HG02642 (cell line): ENCODE measurements at regions not wholly inside any gene's neighbourhood (a gene's known extent, or its start where the extent isn't known, plus 50 kb on each side); places are given as distances from the start of the nearest gene placed in this dataset.
"Not testable (repeated sequence)": the region's sequence is repeated elsewhere in the genome, so short reads cannot be mapped to it uniquely, and the experiment has no call there.

Experiments
- ATAC-seq: cut with Tn5 transposase; IDR thresholded peaks from one replicate; pipeline ENCODE4 v1.9.1; 2021; ENCODE audit warnings: mild to moderate bottlenecking; ENCODE audit not compliant: unreplicated experiment, poor library complexity

DNA sequence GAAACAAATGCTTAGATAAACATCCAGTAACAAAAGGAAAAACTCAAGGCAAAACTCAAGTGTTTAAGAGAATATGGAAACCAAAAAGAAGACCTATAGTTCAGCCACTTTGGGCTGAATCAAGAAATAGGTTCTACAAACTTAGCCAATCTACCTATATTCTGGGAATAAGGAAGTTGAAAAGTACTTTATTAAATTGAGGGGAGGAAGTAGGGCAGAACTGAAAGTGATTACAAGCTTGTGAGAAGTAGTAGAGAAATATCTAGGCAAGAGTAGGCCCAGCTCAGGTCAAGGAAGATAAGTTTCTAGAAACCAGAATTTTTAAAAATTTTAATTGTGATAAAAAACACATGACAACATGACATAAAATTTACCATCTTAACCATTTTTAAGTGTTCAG is 384.8 kb upstream of the PCSK5 start:
- no peak for ATAC-seq

GRCh38 chr9:75529463-75529862 is 361.0 kb upstream of the PCSK5 start:
- ATAC-seq: no peak

DNA sequence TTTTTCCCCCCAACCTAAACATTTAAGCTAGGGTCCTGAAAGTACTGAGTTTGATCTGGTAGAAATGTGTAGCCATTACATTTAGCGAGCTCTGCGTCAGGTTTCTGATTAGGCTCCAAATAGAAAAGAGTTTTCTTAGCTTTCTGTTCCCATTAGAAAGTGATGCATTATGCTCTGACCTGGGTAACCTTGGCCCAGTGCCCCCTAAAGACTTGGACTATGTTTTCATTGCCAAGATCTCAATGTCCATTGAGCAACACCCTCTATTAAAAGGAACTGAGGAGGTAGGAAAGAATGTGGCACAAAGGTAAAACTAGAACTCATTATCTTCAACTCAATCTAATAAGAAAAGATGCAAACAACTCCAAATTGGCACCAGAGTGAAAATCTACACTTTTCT is 358.9 kb upstream of the PCSK5 start:
- ATAC-seq: no peak

GRCh38 chr9:75532233-75533050 is 358.0 kb upstream of the PCSK5 start:
- no peak for ATAC-seq

DNA sequence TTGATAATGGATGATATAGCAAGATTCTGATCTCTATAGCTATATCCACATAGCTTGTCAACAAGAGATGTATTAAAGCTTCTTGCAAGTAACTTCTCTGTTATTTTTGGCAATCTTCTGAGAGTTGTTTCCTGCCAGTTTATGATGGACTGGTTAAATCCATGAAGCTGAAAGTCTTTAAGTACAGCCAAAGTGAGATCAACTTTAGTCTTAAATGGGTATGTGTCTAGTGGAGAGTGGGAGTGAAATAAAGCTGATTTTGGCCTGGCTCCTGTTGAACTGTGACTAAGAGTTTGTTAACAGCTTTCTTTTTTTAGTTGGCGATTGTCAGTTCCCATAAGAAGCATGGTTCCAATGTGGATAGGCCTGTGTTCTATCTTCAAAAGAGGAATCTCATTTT is 350.9 kb upstream of the PCSK5 start:
- no peak for ATAC-seq

DNA sequence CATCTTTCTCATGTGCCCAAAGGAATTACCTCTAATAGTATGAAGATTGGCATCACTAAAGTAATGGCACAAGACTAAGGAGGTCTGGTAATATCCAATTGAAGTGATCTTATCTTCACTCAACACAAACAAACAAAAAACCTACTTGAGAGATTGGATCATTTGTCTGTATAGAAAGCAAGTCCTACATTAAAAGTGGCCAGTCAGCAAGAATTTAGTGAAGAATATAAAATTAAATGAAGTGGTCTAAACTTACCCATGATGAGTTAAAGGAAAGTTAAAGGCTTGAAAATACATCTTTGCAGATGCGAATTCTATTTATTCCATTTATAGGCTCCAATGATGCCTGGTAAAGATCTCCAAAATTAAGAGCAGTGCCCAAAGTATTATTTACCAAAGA is 350.3 kb upstream of the PCSK5 start:
- ATAC-seq: no peak

GRCh38 chr9:75541734-75542133 is 348.7 kb upstream of the PCSK5 start:
- ATAC-seq: no peak

DNA sequence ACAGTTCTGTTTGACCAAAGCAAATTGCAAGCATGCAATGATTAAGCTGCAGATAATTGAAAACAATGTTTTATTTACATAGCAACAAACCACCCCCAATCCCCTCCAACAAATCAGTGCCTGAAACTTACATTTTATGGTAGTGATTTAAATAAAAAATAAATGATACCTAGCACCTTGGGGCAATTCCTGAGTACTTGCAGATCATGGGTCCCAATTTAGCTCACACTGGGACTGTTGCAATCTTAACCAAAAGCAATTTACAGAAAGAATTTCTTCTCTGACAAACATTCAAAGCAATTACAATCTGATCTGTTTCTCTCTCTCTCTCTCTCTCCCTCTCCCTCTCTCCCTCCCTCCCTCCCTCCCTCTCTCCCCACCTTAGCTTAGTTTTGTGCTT is 345.7 kb upstream of the PCSK5 start:
- ATAC-seq: no peak

GRCh38 chr9:75545287-75545686 is 345.2 kb upstream of the PCSK5 start:
- ATAC-seq: no peak

DNA sequence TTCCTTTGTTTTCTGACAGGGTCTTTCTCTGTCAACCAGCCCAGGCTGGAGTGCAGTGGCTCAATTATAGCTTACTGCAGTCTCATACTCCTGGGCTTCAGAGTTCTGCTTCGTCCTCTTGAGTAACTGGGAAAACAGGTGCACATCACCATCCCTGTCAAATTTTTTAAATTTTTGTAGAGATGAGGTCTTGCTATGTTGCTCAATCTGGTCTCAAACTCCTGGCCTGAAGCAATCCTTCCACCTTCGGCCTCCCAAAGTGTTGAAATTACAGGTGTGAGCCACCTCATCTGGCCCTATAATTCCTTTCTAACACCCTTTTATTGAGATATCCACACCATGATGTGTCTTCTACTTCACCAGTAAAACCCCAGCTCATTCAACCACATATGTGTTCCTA is 341.6 kb upstream of the PCSK5 start:
- ATAC-seq: no peak

GRCh38 chr9:75551861-75552260 is 338.6 kb upstream of the PCSK5 start:
- no peak for ATAC-seq

DNA sequence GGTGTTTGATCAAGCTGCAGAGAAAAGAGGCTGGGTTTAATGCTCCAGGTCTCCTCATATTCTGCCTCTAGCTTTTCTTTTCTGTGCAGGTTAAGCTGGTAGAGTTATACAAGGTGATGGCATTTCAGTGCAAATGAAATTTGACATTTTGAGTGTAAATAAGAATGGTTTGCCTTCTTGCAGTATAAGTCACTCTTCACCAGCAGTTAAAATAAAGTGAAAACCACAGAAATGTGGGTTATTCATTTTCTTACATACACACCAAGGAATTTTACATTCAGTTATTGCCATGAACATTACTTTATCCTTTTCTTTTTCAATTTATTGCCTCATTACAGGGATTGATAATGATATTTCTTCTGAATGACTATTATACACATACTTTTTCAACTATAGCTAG is 337.5 kb upstream of the PCSK5 start:
- no peak for ATAC-seq

DNA sequence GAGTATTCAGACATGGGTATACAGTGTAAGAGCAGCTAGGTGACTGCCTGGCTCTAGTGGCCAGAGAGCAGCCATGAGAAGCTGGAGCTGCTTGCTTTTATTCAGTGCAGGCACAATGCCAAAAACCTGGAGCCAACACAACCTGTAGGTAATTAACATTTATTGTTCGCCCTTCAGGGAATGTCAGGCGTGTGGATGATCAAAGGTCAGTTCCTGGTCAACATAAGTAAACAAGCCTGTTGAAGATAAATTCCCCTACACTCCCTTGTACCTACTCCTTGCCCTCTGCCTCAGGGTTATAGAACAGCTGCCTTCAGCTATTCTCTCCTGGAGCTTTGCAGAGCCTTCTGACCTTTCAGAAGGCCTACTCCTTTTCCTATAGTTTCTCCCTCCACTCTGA is 323.7 kb upstream of the PCSK5 start:
- not testable (repeated sequence) for ATAC-seq

- no peak for ATAC-seq
Measured at GRCh38 chr9:75570538-75570937, 319.9 kb upstream of the PCSK5 start.

- no peak for ATAC-seq
Measured at GRCh38 chr9:75574569-75574968, 315.9 kb upstream of the PCSK5 start.

GRCh38 chr9:75582870-75583269 is 307.6 kb upstream of the PCSK5 start:
- no peak for ATAC-seq

GRCh38 chr9:75588808-75589207 is 301.7 kb upstream of the PCSK5 start:
- ATAC-seq: no peak

- ATAC-seq: no peak
Measured at GRCh38 chr9:75589497-75589896, 301.0 kb upstream of the PCSK5 start.

DNA sequence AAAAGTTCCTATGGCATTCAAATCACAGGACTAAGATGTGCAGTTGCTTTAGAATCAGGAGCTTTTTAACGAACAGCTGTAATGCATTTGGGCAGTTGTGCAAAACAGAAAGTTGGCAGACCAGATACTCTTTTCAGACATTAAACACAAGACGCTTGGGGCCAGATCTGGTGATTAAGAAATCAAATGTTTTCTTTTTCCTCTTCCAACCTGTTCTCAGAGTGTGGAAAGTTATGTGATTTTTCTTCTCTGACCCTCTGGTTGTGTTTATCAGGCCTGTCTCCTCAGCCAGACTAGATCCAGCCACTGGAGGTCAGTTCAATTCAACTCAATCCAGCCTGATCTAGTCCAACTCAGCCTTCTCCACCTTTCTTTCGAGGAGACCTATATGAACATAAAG is 298.5 kb upstream of the PCSK5 start:
- ATAC-seq: no peak

- ATAC-seq: no peak
Measured at GRCh38 chr9:75592586-75592985, 297.9 kb upstream of the PCSK5 start.

- ATAC-seq: no peak
Measured at GRCh38 chr9:75593920-75594319, 296.6 kb upstream of the PCSK5 start.

GRCh38 chr9:75599126-75599525 is 291.3 kb upstream of the PCSK5 start:
- no peak for ATAC-seq

DNA sequence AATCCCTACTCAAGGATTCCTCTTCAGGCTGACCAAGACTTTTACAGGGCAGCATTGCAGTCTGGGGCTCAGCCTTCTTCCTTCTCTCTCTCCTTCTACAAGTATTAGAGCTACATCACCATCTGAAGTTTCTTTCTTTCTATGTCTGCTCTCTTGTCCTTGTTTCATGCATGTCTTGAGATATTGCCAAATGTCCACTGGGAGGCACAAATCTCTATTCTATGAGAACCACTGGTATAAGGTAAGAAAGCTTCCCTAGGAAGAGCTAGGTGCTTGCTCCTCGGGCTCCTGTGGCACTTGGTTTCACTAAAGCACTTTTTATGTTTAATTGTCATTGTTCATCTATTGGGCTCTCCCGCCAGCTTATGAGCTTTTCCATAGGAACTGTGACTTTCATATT is 289.2 kb upstream of the PCSK5 start:
- no peak for ATAC-seq
